GM12892 (cell line): ENCODE measurements at regions not wholly inside any gene's neighbourhood (a gene's known extent, or its start where the extent isn't known, plus 50 kb on each side); places are given as distances from the start of the nearest gene placed in this dataset.

Experiments
- POLR2A ChIP-seq: IDR thresholded peaks from 2 replicates; pipeline ENCODE4 v1.6.1; 2011; ENCODE audit warnings: low read depth, low read length, control low read depth
- POLR2AphosphoS5 ChIP-seq: IDR thresholded peaks from 2 replicates; pipeline ENCODE4 v1.6.1; 2011; ENCODE audit warnings: low read depth, low read length, control low read depth
- TAF1 ChIP-seq: IDR thresholded peaks from 2 replicates; pipeline ENCODE4 v1.6.1; 2011; ENCODE audit warnings: low read depth, mild to moderate bottlenecking, control low read depth, low read length, borderline replicate concordance

- no peak for TF ChIP-seq POLR2AphosphoS5
- TF ChIP-seq POLR2A: no peak
- no peak for TF ChIP-seq TAF1
Measured at GRCh38 chr2:138906549-138906948, 126.4 kb upstream of the NXPH2 start.
